Kidney tubule cell (primary cell): ENCODE measurements at regions not wholly inside any gene's neighbourhood (a gene's known extent, or its start where the extent isn't known, plus 50 kb on each side); places are given as distances from the start of the nearest gene placed in this dataset.

Experiments used
- DNase-seq: peaks from one replicate; pipeline ENCODE4 v3.0.0-alpha.2; 2018; ENCODE audit warnings: low spot score

DNA sequence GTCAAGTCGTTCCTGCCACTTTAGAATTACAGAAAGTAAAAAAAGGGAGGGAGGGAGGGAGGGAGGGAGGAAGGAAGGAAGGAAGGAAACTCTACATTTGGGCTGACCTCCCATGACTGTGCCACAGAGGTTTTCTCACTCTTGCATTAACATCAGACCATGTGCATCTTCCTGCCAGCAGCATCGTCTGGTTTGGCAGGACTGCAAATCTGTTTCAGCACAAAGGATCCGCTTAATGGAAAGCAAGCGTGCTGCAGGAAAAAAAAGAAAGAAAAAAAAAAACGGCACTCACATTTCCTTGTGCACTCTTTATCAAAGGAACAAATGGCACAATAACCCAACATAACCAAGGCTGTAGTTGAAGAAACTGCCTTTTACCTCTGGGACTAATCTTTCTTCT lies 148.8 kb upstream of the HES1 start:
- no peak for DNase-seq

GRCh38 chr3:193989186-193989585 lies 146.8 kb upstream of the HES1 start:
- no peak for DNase-seq

- no peak for DNase-seq
Measured at GRCh38 chr3:193991666-193992424, 144.1 kb upstream of the HES1 start.

- DNase-seq: no peak
Measured at GRCh38 chr3:193992425-193993037, 143.4 kb upstream of the HES1 start.

DNA sequence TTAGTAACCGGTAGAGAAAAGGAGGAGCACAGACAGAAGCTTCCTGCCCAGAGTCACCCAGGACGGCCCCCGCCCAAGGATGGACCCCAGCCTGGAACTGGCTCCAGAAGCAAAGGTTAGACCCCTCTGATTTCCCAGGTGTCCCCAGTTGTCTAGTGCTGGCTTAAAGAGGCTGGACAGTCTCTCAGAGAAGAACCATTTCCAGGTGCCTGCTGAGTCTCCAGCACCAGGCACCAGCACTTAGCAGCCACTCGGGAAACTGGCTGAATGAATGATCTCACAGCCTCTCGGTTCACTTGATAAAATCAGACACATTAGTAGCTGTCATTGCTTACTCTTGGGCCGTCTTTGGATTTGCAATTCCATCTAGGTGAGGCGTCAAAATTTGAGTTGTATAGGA lies 139.7 kb upstream of the HES1 start:
- no peak for DNase-seq

- peak; percentile 28 for DNase-seq
Measured at GRCh38 chr3:193996641-193997089, 139.3 kb upstream of the HES1 start.

DNA sequence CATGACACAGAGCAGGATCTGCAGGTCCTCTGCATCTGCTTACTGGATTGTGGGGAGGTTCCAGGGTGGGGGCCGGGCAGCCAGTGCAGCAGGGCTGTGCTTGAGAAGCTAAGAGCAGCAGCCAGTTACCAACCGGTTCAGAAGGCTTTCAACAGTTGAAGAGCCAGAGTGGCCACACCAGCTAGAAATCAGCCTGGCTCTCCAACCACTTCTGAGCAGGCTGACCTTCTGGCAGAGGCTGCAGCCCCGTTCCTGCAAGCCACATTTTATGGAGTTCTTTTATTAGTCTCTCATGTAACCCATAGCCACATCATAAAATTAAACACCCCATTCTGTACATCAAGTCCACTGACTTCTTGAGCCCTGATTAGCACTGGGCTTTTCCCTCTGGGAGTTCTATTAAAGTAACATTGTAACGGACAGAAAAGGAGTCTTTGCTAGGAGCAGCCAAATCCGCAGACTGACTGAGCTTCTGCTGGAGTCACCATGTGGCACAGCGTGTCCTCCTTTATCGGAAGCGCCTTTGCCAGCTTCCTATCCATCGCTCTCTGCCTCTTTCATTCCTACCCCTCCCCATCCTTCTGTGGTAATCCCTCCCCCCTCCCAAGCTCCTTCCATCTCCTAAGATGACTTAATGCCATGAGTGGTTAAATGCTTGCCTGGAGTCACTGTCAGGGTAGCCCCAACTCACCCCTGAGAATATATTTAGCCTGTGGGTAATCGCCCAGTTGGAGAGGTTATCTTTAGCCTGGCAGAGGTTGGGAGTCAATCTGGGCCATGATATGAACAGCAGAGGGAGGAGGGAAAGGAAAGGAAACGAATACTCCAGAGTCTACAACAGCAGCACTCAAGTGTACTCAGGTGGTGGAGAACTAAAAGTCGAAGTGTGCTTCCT lies 138.5 kb upstream of the HES1 start:
- no peak for DNase-seq

DNA sequence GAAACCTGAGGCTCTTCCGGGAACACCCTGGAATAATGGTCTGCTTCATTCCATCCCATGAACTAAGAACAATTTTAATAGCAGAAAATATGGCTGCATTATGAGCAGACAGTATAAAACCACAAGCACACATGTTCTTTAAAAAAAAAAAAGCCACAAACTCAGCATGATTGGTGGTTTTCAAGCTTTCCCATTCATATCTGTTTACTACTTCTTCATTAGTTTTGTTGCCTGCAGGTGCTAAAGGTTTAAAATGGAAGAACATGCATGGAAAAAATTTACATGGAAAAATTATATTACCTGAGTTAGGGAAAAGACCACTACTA lies 137.9 kb upstream of the HES1 start:
- no peak for DNase-seq

DNA sequence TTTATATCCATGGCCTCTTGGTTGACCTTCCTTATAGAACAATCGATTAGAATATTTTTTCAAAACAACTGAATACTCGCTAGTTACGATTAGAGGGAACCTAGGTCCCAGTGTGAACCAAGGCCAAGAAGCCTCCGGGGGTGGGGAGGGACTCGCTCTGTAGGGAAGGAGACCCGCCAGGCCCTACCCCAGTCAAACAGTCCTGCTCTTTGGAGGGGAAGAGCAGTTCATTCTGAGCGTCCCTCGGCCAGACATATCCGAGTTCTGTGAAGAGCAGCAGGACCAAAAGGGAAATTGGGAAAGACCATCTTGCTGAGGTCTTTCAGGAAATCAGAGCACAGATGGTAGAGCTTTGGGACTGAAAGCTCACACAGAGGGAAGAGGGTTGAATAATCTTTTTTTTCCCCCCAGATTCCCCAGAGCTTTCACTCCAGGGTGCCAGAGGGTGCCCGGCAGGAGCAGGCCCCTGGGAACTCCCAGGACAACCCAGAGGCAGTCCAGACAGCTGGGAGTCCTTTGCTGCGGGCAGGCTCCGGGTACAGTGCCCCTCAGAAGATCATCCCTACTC lies 137.2 kb upstream of the HES1 start:
- no peak for DNase-seq

- no peak for DNase-seq
Measured at GRCh38 chr3:194000100-194000499, 135.8 kb upstream of the HES1 start.

DNA sequence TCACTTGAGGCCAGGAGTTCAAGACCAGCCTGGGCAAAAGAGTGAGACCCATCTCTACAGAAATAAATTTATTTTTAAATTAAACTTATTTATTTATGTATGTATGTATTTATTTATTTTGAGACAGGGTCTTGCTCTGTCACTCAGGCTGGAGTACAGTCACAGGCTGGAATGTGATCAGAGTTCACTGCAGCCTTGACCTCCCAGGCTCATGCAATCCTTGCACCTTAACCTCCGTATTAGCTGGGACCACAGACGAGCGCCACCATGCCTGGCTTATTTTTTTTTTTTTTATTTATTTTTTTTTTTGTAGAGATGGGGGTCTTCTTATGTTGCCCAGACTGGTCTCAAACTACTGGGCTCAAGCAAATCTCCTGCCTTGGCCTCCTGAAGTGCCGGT lies 135.2 kb upstream of the HES1 start:
- DNase-seq: no peak

DNA sequence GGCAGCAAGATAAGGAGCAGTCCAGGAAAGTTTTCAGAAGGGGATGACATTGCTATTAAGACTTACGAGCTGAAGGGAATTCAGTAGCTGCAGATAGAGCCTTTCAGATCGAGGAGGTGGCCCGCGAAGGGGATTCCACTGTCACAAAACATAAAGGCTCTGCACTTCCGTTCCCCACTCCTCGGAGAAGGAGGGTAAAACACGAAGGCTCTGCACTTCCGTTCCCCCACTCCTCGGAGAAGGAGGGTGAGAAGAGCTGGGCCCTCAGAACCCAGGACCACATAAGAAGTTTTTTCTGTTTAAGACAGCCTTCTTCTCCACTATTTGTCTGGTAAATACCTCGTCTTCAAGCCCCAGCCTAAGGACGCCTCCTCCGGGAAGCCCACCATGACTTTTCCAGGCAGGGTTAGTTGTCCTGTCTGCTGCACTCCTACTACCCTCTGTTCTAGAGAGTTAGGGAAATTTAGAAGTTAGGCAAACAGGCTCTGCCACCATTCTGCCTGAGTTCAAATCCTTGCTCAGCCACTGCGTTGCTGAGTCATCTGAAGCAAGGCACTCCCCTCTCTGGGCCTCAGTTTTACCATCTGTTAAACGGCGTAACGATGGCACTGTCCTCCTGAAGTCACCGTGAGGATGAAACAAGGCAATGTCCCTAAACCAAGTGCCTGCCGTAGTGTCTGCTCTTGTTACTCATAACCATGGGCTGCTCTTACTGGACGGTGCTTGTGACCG lies 134.1 kb upstream of the HES1 start:
- no peak for DNase-seq

GRCh38 chr3:194003114-194004057 lies 132.6 kb upstream of the HES1 start:
- DNase-seq: peak; percentile 85

GRCh38 chr3:194005930-194006501 lies 129.9 kb upstream of the HES1 start:
- DNase-seq: no peak

- DNase-seq: no peak
Measured at GRCh38 chr3:194007592-194008337, 128.2 kb upstream of the HES1 start.

DNA sequence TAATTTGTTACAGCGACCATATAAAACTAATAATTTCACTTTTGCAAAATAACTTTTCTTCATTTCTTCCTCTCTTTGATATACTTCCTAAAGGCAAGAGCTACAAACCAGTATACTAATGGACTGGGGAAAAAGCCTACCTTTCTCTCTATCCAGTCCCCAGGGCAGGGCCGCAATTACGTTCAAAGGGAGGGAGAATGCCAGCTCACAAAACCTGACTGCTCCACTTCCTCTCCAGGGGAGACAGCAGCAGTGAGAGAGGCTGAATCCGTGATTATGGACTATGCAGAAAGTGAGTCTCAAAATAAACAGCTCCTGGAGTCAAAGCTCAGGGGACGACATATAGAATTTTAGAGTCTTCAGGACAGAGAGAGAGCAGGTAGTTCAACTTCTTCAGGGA lies 126.9 kb upstream of the HES1 start:
- DNase-seq: no peak

- peak; percentile 60 for DNase-seq
Measured at GRCh38 chr3:194009892-194010533, 125.9 kb upstream of the HES1 start.

- DNase-seq: no peak
Measured at GRCh38 chr3:194011807-194012206, 124.1 kb upstream of the HES1 start.

- DNase-seq: no peak
Measured at GRCh38 chr3:194013928-194014327, 122.0 kb upstream of the HES1 start.
